Right cardiac atrium (tissue), 5 donors: ENCODE measurements at regions not wholly inside any gene's neighbourhood (a gene's known extent, or its start where the extent isn't known, plus 50 kb on each side); places are given as distances from the start of the nearest gene placed in this dataset.
A peak's percentile ranks its signal among the peaks of the same experiment; 100 is the strongest.
"Not testable (repeated sequence)": the region's sequence is repeated elsewhere in the genome, so short reads cannot be mapped to it uniquely, and the experiment has no call there.

ENCODE experiments used
- ATAC-seq, 2 donors: fragments of 200-7000 bp; cut with Tn5 transposase; one replicate each; pipeline versions ENCODE4 v1.8.0 to v1.9.1; 2020; ENCODE audit warnings: moderate library complexity in 2 of 2, mild to moderate bottlenecking in 1 of 2
- DNase-seq, 3 donors: peaks; one replicate each; pipeline ENCODE4 v3.0.0-alpha.2; 2020
- H3K27ac ChIP-seq: one replicate; pipeline ENCODE4 v1.5.1; 2013; ENCODE audit warnings: mild to moderate bottlenecking, low read length, control low read depth, moderate library complexity
- H3K27me3 ChIP-seq: one replicate; pipeline ENCODE4 v1.6.1; 2013; ENCODE audit not compliant: control insufficient read depth, insufficient read depth
- H3K4me1 ChIP-seq: one replicate; pipeline ENCODE4 v1.6.1; 2013; ENCODE audit warnings: low read length; ENCODE audit not compliant: control insufficient read depth, insufficient read depth
- H3K4me3 ChIP-seq: one replicate; pipeline ENCODE4 v1.5.1; 2013; ENCODE audit warnings: low read length, control low read depth
- H3K9me3 ChIP-seq: one replicate; pipeline ENCODE4 v1.6.1; 2013; ENCODE audit warnings: low read length; ENCODE audit not compliant: control insufficient read depth
- WGBS: extraction: QIAGEN DNeasy Blood & Tissue Kit; methylation state at CpG from one replicate; pipeline ENCODE4 v1.1.7; 2013; 5-methylcytosine and 5-hydroxymethylcytosine counted together
- intact Hi-C, 4 donors: fragments of 100-400 bp; cut with DNase I; formaldehyde crosslinking; loops; one replicate each; pipeline versions ENCODE4 v1.11.0 to v1.14.0; 2022 to 2023
- donor health status: healthy with polysubstance abuse.
- donor health status: DM: no; HTN: yes; CAD: no.
- donor health status: DM: no; HTN: no; CAD: no.
- donor health status: DM: no; HTN: yes; CAD: no; lungs with severe emphysema.
- donor health status: DM: yes; HTN: yes; CAD: no.

GRCh38 chr5:18497089-18497488 is 862.8 kb downstream of the TAF11L14 start:
- DNase-seq: no peak
- no peaks in the 10 kb centered on the region for H3K27me3 ChIP-seq
- no peaks in the 10 kb centered on the region for H3K9me3 ChIP-seq
- WGBS: 72% methylated on average over 2 of the region's 2 CpGs
- intact Hi-C loops: no loop called here
- H3K27ac ChIP-seq: no peak overlapping the region
- H3K4me1 ChIP-seq: no peaks in the 10 kb centered on the region
- no peak overlapping the region for H3K4me3 ChIP-seq
- no peak for ATAC-seq

GRCh38 chr5:18503797-18504328 is 869.6 kb downstream of the TAF11L14 start:
- Histone ChIP-seq H3K9me3 (peaks cover 2% of the 10 kb centered on the region), H3K4me1 (no peaks in the 10 kb centered on the region), H3K27me3 (no peaks in the 10 kb centered on the region), H3K4me3 (no peak overlapping the region), H3K27ac (no peak overlapping the region)
- DNase-seq (no peak), ATAC-seq (no peak)
- WGBS: 85% methylated on average over 4 of the region's 4 CpGs
- intact Hi-C loops: no loop called here

GRCh38 chr5:18507114-18507513 is 872.9 kb downstream of the TAF11L14 start:
- DNase-seq (no peak), ATAC-seq (no peak)
- WGBS: 74% methylated on average over 1 of the region's 1 CpG
- Histone ChIP-seq H3K27ac (no peak overlapping the region), H3K4me1 (no peaks in the 10 kb centered on the region), H3K9me3 (peaks cover 2% of the 10 kb centered on the region), H3K27me3 (no peaks in the 10 kb centered on the region), H3K4me3 (no peak overlapping the region)
- intact Hi-C loops: no loop called here

GRCh38 chr5:18517641-18518380 is 883.6 kb downstream of the TAF11L14 start:
- ATAC-seq (no peak), DNase-seq (no peak)
- Histone ChIP-seq H3K4me1 (no peaks in the 10 kb centered on the region), H3K9me3 (peaks cover 2% of the 10 kb centered on the region), H3K27me3 (no peaks in the 10 kb centered on the region), H3K27ac (no peak overlapping the region), H3K4me3 (no peak overlapping the region)
- intact Hi-C loops: no loop called here
- WGBS: 85% methylated on average over 6 of the region's 6 CpGs

- Histone ChIP-seq H3K27me3 (no peaks in the 10 kb centered on the region), H3K27ac (no peak overlapping the region), H3K4me3 (no peak overlapping the region), H3K4me1 (peaks cover 1% of the 10 kb centered on the region), H3K9me3 (peaks cover 5% of the 10 kb centered on the region)
- WGBS: 71% methylated on average over 2 of the region's 2 CpGs
- no peak for DNase-seq
- ATAC-seq: no peak
- intact Hi-C loops: no loop called here
These were observed 889.1 kb downstream of the TAF11L14 start for GRCh38 chr5:18523380-18523779.

GRCh38 chr5:18526792-18527405 is 892.6 kb downstream of the TAF11L14 start:
- Histone ChIP-seq H3K9me3 (peaks cover 2% of the 10 kb centered on the region), H3K4me3 (no peak overlapping the region), H3K27me3 (no peaks in the 10 kb centered on the region), H3K27ac (no peak overlapping the region), H3K4me1 (peaks cover 1% of the 10 kb centered on the region)
- WGBS: 63% methylated on average over 3 of the region's 3 CpGs
- intact Hi-C loops: no loop called here
- ATAC-seq: no peak
- DNase-seq: no peak

- WGBS: 79% methylated on average over 7 of the region's 7 CpGs
- H3K27ac ChIP-seq: no peak overlapping the region
- ATAC-seq (peak in 1 of 2 donors; percentile 19), DNase-seq (peak in 1 of 3 donors; percentile 35)
- intact Hi-C loops: no loop called here
- H3K9me3 ChIP-seq: no peaks in the 10 kb centered on the region
- H3K4me1 ChIP-seq: no peaks in the 10 kb centered on the region
- no peaks in the 10 kb centered on the region for H3K27me3 ChIP-seq
- H3K4me3 ChIP-seq: no peak overlapping the region
These were observed 898.9 kb downstream of the TAF11L14 start for GRCh38 chr5:18533137-18533536.

GRCh38 chr5:18534119-18534518 is 899.9 kb downstream of the TAF11L14 start:
- Histone ChIP-seq H3K27ac (no peak overlapping the region), H3K4me1 (no peaks in the 10 kb centered on the region), H3K9me3 (no peaks in the 10 kb centered on the region), H3K4me3 (no peak overlapping the region), H3K27me3 (no peaks in the 10 kb centered on the region)
- intact Hi-C loops: no loop called here
- WGBS: 74% methylated on average over 3 of the region's 3 CpGs
- ATAC-seq (no peak), DNase-seq (no peak)

- DNase-seq, ATAC-seq, intact Hi-C loops, H3K9me3 ChIP-seq, H3K27ac ChIP-seq, H3K4me3 ChIP-seq, H3K4me1 ChIP-seq, H3K27me3 ChIP-seq: not testable (repeated sequence)
- WGBS: 80% methylated on average over 7 of the region's 7 CpGs
These were observed 901.5 kb downstream of the TAF11L14 start for GRCh38 chr5:18535753-18536152.

GRCh38 chr5:18544421-18544820 is 910.2 kb downstream of the TAF11L14 start:
- Histone ChIP-seq H3K4me1 (no peaks in the 10 kb centered on the region), H3K4me3 (no peak overlapping the region), H3K9me3 (no peaks in the 10 kb centered on the region), H3K27ac (no peak overlapping the region), H3K27me3 (no peaks in the 10 kb centered on the region)
- no peak for ATAC-seq
- 77% methylated on average over 6 of the region's 6 CpGs for WGBS
- intact Hi-C loops: no loop called here
- no peak for DNase-seq

- Histone ChIP-seq H3K9me3 (no peaks in the 10 kb centered on the region), H3K4me1 (no peaks in the 10 kb centered on the region), H3K27me3 (no peaks in the 10 kb centered on the region), H3K4me3 (no peak overlapping the region), H3K27ac (no peak overlapping the region)
- intact Hi-C loops: no loop called here
- DNase-seq: no peak
- no peak for ATAC-seq
These were observed 912.3 kb downstream of the TAF11L14 start for GRCh38 chr5:18546591-18546990.
